ENCODE measurements at regions not wholly inside any gene's neighbourhood (a gene's known extent, or its start where the extent isn't known, plus 50 kb on each side); places are given as distances from the start of the nearest gene placed in this dataset.

DNA sequence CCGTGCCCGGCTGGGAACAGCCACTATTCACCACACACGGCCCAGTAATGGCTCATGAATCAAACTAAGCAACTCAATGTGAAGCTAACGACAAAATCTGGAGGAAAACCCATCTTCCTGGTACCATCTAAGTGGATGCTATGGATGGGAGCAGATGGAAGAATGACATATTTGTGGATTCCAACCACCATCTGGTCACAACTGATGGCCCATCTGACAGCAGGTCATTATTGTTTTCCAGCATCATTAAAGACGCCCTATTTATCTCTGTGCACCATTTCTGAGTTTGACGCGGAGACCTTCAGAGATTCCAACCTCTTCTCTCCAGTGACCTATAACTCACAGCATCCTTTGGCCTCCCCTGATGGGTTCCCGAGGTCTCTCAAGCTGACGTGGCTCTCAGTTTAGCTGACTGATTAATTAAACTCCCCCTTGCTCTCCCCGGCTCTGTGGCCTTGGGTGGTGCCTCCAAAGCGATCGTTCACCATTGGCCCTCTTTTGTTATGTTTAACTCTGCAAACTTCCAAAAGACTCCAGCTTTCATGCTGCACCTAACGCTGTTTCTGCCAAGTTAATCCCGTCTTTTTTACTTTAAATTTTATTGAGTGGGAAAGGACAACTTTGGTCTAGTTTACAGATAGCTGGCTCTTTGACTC, 1514.4 kb downstream of the BRD1 start:
- TF ChIP-seq, protein P1, sequence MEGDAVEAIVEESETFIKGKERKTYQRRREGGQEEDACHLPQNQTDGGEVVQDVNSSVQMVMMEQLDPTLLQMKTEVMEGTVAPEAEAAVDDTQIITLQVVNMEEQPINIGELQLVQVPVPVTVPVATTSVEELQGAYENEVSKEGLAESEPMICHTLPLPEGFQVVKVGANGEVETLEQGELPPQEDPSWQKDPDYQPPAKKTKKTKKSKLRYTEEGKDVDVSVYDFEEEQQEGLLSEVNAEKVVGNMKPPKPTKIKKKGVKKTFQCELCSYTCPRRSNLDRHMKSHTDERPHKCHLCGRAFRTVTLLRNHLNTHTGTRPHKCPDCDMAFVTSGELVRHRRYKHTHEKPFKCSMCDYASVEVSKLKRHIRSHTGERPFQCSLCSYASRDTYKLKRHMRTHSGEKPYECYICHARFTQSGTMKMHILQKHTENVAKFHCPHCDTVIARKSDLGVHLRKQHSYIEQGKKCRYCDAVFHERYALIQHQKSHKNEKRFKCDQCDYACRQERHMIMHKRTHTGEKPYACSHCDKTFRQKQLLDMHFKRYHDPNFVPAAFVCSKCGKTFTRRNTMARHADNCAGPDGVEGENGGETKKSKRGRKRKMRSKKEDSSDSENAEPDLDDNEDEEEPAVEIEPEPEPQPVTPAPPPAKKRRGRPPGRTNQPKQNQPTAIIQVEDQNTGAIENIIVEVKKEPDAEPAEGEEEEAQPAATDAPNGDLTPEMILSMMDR (conservative IDR thresholded peaks at IDR 0.05; ENCODE audit: low read length) = no peak
- no peak for TF ChIP-seq EZH2phosphoT487 (IDR thresholded peaks at IDR 0.05; ENCODE audit: borderline replicate concordance)
